Esophagus squamous epithelium (tissue), 5 donors: ENCODE measurements at regions not wholly inside any gene's neighbourhood (a gene's known extent, or its start where the extent isn't known, plus 50 kb on each side); places are given as distances from the start of the nearest gene placed in this dataset.

Source experiments
- DNase-seq: peaks from one replicate; lab custom pipeline; 2025; lab: John Stamatoyannopoulos, UW
- H3K27ac ChIP-seq, 4 donors: fragments of 200-600 bp; sonication (generic); one replicate each; pipeline ENCODE4 v1.5.1; 2016 to 2019; ENCODE audit warnings: mild to moderate bottlenecking in 1 of 4
- H3K27me3 ChIP-seq, 4 donors: fragments of 200-600 bp; sonication (generic); 1 replicate in 3 of 4; 2 replicates in 1 of 4; pipeline versions ENCODE4 v1.5.1 to v1.6.0; 2017 to 2021; ENCODE audit warnings: antibody characterized with exemption in 1 of 4
- H3K36me3 ChIP-seq, 3 donors: fragments of 200-600 bp; sonication (generic); one replicate each; pipeline ENCODE4 v1.5.1; 2016 to 2019
- H3K4me1 ChIP-seq, 3 donors: fragments of 200-600 bp; sonication (generic); one replicate each; pipeline ENCODE4 v1.5.1; 2017 to 2019
- H3K4me3 ChIP-seq, 4 donors: fragments of 200-600 bp; sonication (generic); 1 replicate in 3 of 4; 2 replicates in 1 of 4; pipeline ENCODE4 v1.5.1; 2016 to 2019; ENCODE audit warnings: mild to moderate bottlenecking in 2 of 4, moderate library complexity in 1 of 4
- H3K9me3 ChIP-seq, 3 donors: fragments of 200-600 bp; sonication (generic); one replicate each; pipeline ENCODE4 v1.5.1; 2016 to 2019
- CTCF ChIP-seq, 6 experiments: fragments of 450-650 bp in 4 of 6; fragments of 200-600 bp in 2 of 6; sonication (generic) in 2 of 6; IDR thresholded peaks; one replicate each; pipeline ENCODE4 v1.5.1; 2016 to 2019; ENCODE audit warnings: antibody characterized with exemption in 6 of 6, mild to moderate bottlenecking in 4 of 6, moderate library complexity in 4 of 6
- POLR2A ChIP-seq, 4 donors: fragments of 450-650 bp; IDR thresholded peaks; one replicate each; pipeline ENCODE4 v1.6.1; 2017; ENCODE audit warnings: antibody characterized with exemption in 4 of 4, mild to moderate bottlenecking in 4 of 4, moderate library complexity in 3 of 4
- WGBS, 2 donors: methylation state at CpG; one replicate each; pipeline ENCODE4 v1.1.5; 2018; 5-methylcytosine and 5-hydroxymethylcytosine counted together
- intact Hi-C: fragments of 100-400 bp; cut with DNase I; formaldehyde crosslinking; loops from one replicate; pipeline ENCODE4 v1.15.0; 2022
- donor health status: DM: yes; HTN: yes; CAD: no.

GRCh38 chr5:8824371-8824770 is 721.5 kb downstream of the SEMA5A start:
- Histone ChIP-seq H3K27me3 (no peaks in the 10 kb centered on the region), H3K36me3 (no peaks in the 10 kb centered on the region), H3K4me3 (no peak overlapping the region), H3K27ac (no peak overlapping the region), H3K9me3 (no peaks in the 10 kb centered on the region), H3K4me1 (peaks cover 0 to 10% (median 0%) of the 10 kb centered on the region in 3 donors)
- TF ChIP-seq CTCF (IDR thresholded peaks at IDR 0.05) (no peak), POLR2A (IDR thresholded peaks at IDR 0.05) (no peak)
- intact Hi-C loops, result no loop called here
- DNase-seq, result no peak
- 75 to 100% methylated on average over 1 of the region's 1 CpG for WGBS, 2 donors

- no peak for DNase-seq
- Histone ChIP-seq H3K4me3 (no peak overlapping the region), H3K9me3 (no peaks in the 10 kb centered on the region), H3K27ac (no peak overlapping the region), H3K27me3 (no peaks in the 10 kb centered on the region), H3K4me1 (peaks cover 0 to 10% (median 0%) of the 10 kb centered on the region in 3 donors), H3K36me3 (no peaks in the 10 kb centered on the region)
- 60 to 84% methylated on average over 3 to 4 of the region's 4 CpGs for WGBS, 2 donors
- TF ChIP-seq CTCF (IDR thresholded peaks at IDR 0.05), result no peak
- TF ChIP-seq POLR2A (IDR thresholded peaks at IDR 0.05), result no peak
- intact Hi-C loops, result no loop called here
Measured at GRCh38 chr5:8825139-8825757, 720.6 kb downstream of the SEMA5A start.

- H3K27ac ChIP-seq, result no peak overlapping the region
- no peak for DNase-seq
- H3K36me3 ChIP-seq, result no peaks in the 10 kb centered on the region
- no peak overlapping the region for H3K4me3 ChIP-seq
- intact Hi-C loops, result no loop called here
- no peaks in the 10 kb centered on the region for H3K9me3 ChIP-seq
- TF ChIP-seq CTCF (IDR thresholded peaks at IDR 0.05) (no peak), POLR2A (IDR thresholded peaks at IDR 0.05) (no peak)
- H3K27me3 ChIP-seq, result no peaks in the 10 kb centered on the region
- peaks cover 0 to 10% (median 0%) of the 10 kb centered on the region in 3 donors for H3K4me1 ChIP-seq
- WGBS, 2 donors, result 22 to 32% methylated on average over 2 of the region's 2 CpGs
Measured at GRCh38 chr5:8826508-8826907, 719.4 kb downstream of the SEMA5A start.

- no peak for TF ChIP-seq CTCF (IDR thresholded peaks at IDR 0.05)
- no peak for TF ChIP-seq POLR2A (IDR thresholded peaks at IDR 0.05)
- WGBS, 2 donors, result 47 to 55% methylated on average over 4 of the region's 4 CpGs
- H3K27me3 ChIP-seq, result no peaks in the 10 kb centered on the region
- H3K27ac ChIP-seq, result no peak overlapping the region
- intact Hi-C loops, result no loop called here
- no peaks in the 10 kb centered on the region for H3K36me3 ChIP-seq
- no peak overlapping the region for H3K4me3 ChIP-seq
- peaks cover 0 to 10% (median 0%) of the 10 kb centered on the region in 3 donors for H3K4me1 ChIP-seq
- DNase-seq, result no peak
- no peaks in the 10 kb centered on the region for H3K9me3 ChIP-seq
Measured at GRCh38 chr5:8827696-8828095, 718.2 kb downstream of the SEMA5A start.

GRCh38 chr5:8828596-8829322 is 717.1 kb downstream of the SEMA5A start:
- Histone ChIP-seq H3K36me3 (no peaks in the 10 kb centered on the region), H3K27ac (no peak overlapping the region), H3K4me3 (no peak overlapping the region), H3K4me1 (peaks cover 0 to 10% (median 0%) of the 10 kb centered on the region in 3 donors), H3K9me3 (no peaks in the 10 kb centered on the region), H3K27me3 (no peaks in the 10 kb centered on the region)
- DNase-seq, result no peak
- intact Hi-C loops, result no loop called here
- TF ChIP-seq CTCF (IDR thresholded peaks at IDR 0.05) (no peak), POLR2A (IDR thresholded peaks at IDR 0.05) (no peak)
- WGBS, 2 donors, result 91 to 95% methylated on average over 2 of the region's 2 CpGs
